ENCODE measurements at regions not wholly inside any gene's neighbourhood (a gene's known extent, or its start where the extent isn't known, plus 50 kb on each side); places are given as distances from the start of the nearest gene placed in this dataset.

GRCh38 chr3:34988296-34988695, 651.0 kb upstream of the ARPP21 start:
- H3K27ac ChIP-seq, result no peak overlapping the region
- H3K27me3 ChIP-seq (replicated peaks), result no peaks in the 10 kb centered on the region
- H3K4me1 ChIP-seq (replicated peaks), result no peaks in the 10 kb centered on the region
- no peak overlapping the region for H3K4me3 ChIP-seq
- H3K36me3 ChIP-seq, result no peaks in the 10 kb centered on the region
- no peaks in the 10 kb centered on the region for H3K9me3 ChIP-seq (replicated peaks)
- no peak for DNase-seq (ENCODE audit: low read depth in 1 of 2, low spot score in 2 of 2)

- H3K4me1 ChIP-seq (replicated peaks), result no peaks in the 10 kb centered on the region
- no peaks in the 10 kb centered on the region for H3K27me3 ChIP-seq (replicated peaks)
- no peak for DNase-seq (ENCODE audit: low read depth in 1 of 2, low spot score in 2 of 2)
- H3K4me3 ChIP-seq, result no peak overlapping the region
- H3K9me3 ChIP-seq (replicated peaks), result no peaks in the 10 kb centered on the region
- no peaks in the 10 kb centered on the region for H3K36me3 ChIP-seq
- no peak overlapping the region for H3K27ac ChIP-seq
These were observed 643.4 kb upstream of the ARPP21 start for GRCh38 chr3:34995796-34996430.

DNA sequence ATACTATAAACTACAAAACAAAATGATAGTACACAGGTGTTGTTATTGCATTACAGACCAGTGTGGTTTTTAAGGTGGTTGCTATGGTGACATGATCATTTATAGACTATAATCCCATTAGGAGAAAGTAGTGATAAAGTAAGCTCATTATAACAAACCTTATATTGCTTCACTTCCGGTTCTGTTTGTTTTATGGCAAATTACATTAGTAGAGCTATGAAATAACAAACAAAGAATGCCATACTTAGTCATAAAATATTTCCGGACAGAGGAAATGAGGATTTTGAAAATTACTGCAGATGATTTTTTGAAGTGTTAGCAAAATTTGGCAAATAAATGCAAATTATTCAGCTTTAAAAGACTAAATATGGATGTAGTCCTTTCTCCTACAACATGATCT, 640.4 kb upstream of the ARPP21 start:
- no peaks in the 10 kb centered on the region for H3K9me3 ChIP-seq (replicated peaks)
- H3K27ac ChIP-seq, result no peak overlapping the region
- no peak overlapping the region for H3K4me3 ChIP-seq
- no peaks in the 10 kb centered on the region for H3K27me3 ChIP-seq (replicated peaks)
- DNase-seq (ENCODE audit: low read depth in 1 of 2, low spot score in 2 of 2), result no peak
- H3K36me3 ChIP-seq, result no peaks in the 10 kb centered on the region
- no peaks in the 10 kb centered on the region for H3K4me1 ChIP-seq (replicated peaks)

GRCh38 chr3:35012214-35012613, 627.1 kb upstream of the ARPP21 start:
- no peaks in the 10 kb centered on the region for H3K9me3 ChIP-seq (replicated peaks)
- DNase-seq (ENCODE audit: low read depth in 1 of 2, low spot score in 2 of 2), result no peak
- no peak overlapping the region for H3K4me3 ChIP-seq
- H3K27ac ChIP-seq, result no peak overlapping the region
- no peaks in the 10 kb centered on the region for H3K4me1 ChIP-seq (replicated peaks)
- no peaks in the 10 kb centered on the region for H3K27me3 ChIP-seq (replicated peaks)
- no peaks in the 10 kb centered on the region for H3K36me3 ChIP-seq

GRCh38 chr3:35028157-35028556, 611.2 kb upstream of the ARPP21 start:
- DNase-seq (ENCODE audit: low read depth in 1 of 2, low spot score in 2 of 2), result no peak
- no peaks in the 10 kb centered on the region for H3K4me1 ChIP-seq (replicated peaks)
- H3K9me3 ChIP-seq (replicated peaks), result no peaks in the 10 kb centered on the region; the same call in 1 of the 2 replicates
- H3K27me3 ChIP-seq (replicated peaks), result no peaks in the 10 kb centered on the region
- H3K27ac ChIP-seq, result no peak overlapping the region
- no peak overlapping the region for H3K4me3 ChIP-seq
- no peaks in the 10 kb centered on the region for H3K36me3 ChIP-seq

- H3K27me3 ChIP-seq (replicated peaks), result no peaks in the 10 kb centered on the region
- H3K4me1 ChIP-seq (replicated peaks), result no peaks in the 10 kb centered on the region
- no peak overlapping the region for H3K4me3 ChIP-seq
- H3K9me3 ChIP-seq (replicated peaks), result no peaks in the 10 kb centered on the region
- DNase-seq (ENCODE audit: low read depth in 1 of 2, low spot score in 2 of 2), result no peak
- H3K27ac ChIP-seq, result no peak overlapping the region
- H3K36me3 ChIP-seq, result no peaks in the 10 kb centered on the region
These were observed 596.9 kb upstream of the ARPP21 start for GRCh38 chr3:35042210-35042991.

DNA sequence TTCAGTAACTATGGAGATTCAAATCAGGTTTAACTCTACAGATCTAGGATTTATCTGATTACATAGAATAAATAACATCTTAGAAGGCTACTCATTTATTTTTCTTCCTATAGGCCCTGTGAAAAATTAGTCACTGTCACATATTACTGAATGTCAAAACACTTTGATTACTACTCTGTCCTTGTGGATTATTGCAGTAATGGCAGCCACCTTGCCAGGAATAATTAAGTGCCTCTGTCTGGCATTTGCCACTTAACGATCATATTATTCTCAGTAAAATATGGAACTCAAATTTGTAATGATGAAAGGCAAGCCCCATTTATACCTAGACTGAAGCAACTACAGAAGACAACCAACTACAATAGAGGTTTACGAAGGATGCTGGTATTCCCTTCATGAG, 596.3 kb upstream of the ARPP21 start:
- Histone ChIP-seq H3K9me3 (replicated peaks) (no peaks in the 10 kb centered on the region), H3K36me3 (no peaks in the 10 kb centered on the region), H3K4me1 (replicated peaks) (no peaks in the 10 kb centered on the region), H3K4me3 (no peak overlapping the region), H3K27me3 (replicated peaks) (no peaks in the 10 kb centered on the region), H3K27ac (no peak overlapping the region)
- DNase-seq (ENCODE audit: low read depth in 1 of 2, low spot score in 2 of 2), result no peak

DNA sequence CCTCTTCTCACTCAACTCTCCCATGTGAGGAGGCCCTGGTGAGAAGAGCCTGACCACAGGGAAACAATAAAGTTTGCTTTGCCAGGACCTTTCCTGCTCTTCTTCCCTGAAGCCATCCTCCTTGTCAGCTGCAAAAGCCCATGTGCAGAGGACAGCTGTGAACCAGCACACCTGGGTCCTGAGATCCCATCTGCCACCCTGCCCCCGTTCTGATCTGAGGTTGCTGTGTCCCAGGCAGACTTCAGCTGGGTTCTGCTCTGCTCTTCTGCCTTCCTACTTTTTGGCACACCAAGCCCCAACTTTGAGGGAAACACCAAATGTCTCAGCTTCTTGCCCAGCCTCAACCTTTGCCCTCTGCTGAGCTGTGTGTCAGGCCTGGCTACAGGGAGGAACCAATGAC, 595.1 kb upstream of the ARPP21 start:
- no peak for DNase-seq (ENCODE audit: low read depth in 1 of 2, low spot score in 2 of 2)
- Histone ChIP-seq H3K27ac (no peak overlapping the region), H3K36me3 (no peaks in the 10 kb centered on the region), H3K27me3 (replicated peaks) (no peaks in the 10 kb centered on the region), H3K9me3 (replicated peaks) (no peaks in the 10 kb centered on the region), H3K4me3 (no peak overlapping the region), H3K4me1 (replicated peaks) (no peaks in the 10 kb centered on the region)

DNA sequence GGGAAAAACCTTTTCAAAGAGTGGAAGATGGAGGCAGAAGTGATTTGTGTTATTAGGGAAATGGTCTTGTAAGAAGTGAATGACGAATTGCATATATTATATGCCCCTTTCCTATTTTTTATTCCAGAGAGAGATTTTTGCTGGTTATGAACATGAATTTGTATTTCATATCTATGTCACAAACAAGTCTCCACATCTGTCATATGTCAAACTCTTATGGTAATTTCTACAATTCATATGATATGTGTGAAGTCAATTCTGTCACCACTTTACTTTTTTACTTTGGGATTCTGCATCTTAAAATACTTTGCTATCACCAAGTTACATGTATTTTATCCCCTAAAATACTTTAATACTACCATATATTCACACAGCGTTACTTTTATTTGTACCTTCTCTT, 594.2 kb upstream of the ARPP21 start:
- no peaks in the 10 kb centered on the region for H3K9me3 ChIP-seq (replicated peaks)
- no peaks in the 10 kb centered on the region for H3K36me3 ChIP-seq
- no peak overlapping the region for H3K4me3 ChIP-seq
- H3K4me1 ChIP-seq (replicated peaks), result no peaks in the 10 kb centered on the region
- no peak overlapping the region for H3K27ac ChIP-seq
- no peak for DNase-seq (ENCODE audit: low read depth in 1 of 2, low spot score in 2 of 2)
- no peaks in the 10 kb centered on the region for H3K27me3 ChIP-seq (replicated peaks)

DNA sequence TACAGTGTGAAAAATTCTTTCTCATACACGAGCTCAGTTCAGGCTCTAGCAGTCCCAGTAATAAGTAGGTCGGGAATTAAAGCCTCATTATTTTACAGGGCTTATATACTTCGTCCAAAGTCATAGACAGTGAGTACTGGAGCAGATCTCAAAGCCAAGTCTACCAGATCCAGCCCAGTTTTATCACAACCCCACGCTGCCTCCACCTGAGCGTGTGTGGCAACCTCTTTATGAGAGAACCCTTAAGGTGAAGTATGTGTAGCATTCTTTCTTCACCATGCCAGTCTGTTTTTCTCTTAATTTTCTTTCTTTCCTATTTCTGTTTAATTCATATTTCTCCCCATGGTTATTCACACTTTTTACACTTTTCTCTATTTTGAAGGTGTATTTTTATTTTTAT, 574.6 kb upstream of the ARPP21 start:
- Histone ChIP-seq H3K4me3 (no peak overlapping the region), H3K27ac (no peak overlapping the region), H3K4me1 (replicated peaks) (no peaks in the 10 kb centered on the region), H3K36me3 (no peaks in the 10 kb centered on the region), H3K9me3 (replicated peaks) (no peaks in the 10 kb centered on the region), H3K27me3 (replicated peaks) (no peaks in the 10 kb centered on the region)
- DNase-seq (ENCODE audit: low read depth in 1 of 2, low spot score in 2 of 2), result no peak

DNA sequence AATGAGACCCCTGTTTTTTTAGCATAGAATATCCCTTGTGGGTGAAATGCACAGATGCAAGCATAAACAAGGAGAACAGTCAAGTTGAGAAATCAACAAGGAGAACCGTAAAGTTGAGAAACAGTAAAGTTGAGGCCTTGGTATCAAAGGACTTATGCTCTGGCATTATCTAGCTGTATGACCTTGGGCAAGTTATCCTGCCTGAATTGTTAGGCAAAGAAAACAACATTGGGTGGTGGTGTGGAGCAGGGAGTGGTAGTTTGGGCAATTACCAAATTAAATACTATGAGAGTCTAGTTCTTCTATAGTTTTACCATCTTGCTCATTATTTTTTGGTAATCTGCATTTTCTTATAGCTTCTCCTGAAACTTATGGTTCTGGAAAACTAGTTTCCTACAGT, 573.4 kb upstream of the ARPP21 start:
- H3K27ac ChIP-seq, result no peak overlapping the region
- H3K9me3 ChIP-seq (replicated peaks), result no peaks in the 10 kb centered on the region
- H3K27me3 ChIP-seq (replicated peaks), result no peaks in the 10 kb centered on the region
- H3K36me3 ChIP-seq, result no peaks in the 10 kb centered on the region
- H3K4me3 ChIP-seq, result no peak overlapping the region
- DNase-seq (ENCODE audit: low read depth in 1 of 2, low spot score in 2 of 2), result no peak
- no peaks in the 10 kb centered on the region for H3K4me1 ChIP-seq (replicated peaks)

DNA sequence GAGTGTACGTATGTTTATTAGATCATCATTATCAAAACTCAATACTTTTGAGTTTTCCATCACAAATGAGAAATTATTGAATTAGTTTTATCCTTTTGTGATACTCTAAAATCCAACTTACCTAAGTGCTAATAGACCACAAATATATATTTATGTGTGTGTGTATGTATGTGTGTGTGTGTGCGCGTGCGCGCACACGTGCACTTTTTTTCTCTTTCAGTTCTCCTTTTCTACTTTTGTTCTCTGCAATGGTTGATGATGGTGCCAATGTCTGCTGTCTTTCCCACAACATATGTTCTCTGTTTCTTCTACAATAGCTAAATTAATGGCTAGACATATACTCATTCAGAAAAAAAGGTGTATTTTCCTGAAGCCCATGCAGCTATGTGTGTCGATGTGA, 571.6 kb upstream of the ARPP21 start:
- Histone ChIP-seq H3K27ac (no peak overlapping the region), H3K4me3 (no peak overlapping the region), H3K27me3 (replicated peaks) (no peaks in the 10 kb centered on the region), H3K9me3 (replicated peaks) (no peaks in the 10 kb centered on the region), H3K36me3 (no peaks in the 10 kb centered on the region), H3K4me1 (replicated peaks) (no peaks in the 10 kb centered on the region)
- DNase-seq (ENCODE audit: low read depth in 1 of 2, low spot score in 2 of 2), result no peak

DNA sequence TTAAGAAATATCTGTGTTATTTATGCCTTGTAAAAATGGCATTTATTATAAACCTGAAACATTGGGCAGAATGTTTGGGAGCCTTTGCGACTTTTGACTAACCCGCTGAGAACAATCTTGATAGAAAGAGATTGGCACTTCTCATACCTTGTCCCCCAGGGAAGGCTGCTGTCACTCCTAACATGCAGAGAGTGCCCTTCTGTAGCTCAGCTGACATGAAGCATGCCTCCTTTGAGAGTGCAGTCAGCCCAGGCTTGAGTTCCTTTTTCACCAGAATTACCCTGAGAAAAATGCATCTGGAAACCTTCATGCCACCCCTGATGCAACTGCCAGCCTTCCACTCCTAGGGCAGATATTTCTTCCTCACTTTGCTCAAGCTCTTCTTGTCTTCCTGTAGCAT, 569.2 kb upstream of the ARPP21 start:
- Histone ChIP-seq H3K36me3 (no peaks in the 10 kb centered on the region), H3K4me3 (no peak overlapping the region)

DNA sequence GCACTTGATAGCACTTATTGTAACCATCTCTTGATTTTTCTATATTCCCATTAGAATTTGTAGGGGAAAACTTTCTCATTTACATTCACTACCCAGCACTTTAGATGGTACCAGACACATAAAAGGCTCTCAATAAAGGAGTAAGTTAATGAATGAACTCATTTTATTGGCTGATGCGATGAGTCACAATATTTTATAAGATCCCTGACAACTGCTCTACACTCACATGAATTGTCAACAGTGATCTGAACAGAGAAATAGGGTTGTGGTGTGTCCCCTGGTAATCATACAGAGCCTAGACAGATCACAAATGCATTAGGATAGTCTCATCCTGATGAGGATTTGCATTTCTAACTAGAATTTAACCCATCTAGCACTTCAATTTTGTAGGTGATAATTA, 567.6 kb upstream of the ARPP21 start:
- Histone ChIP-seq H3K9me3 (replicated peaks) (no peaks in the 10 kb centered on the region), H3K4me1 (replicated peaks) (no peaks in the 10 kb centered on the region), H3K27me3 (replicated peaks) (no peaks in the 10 kb centered on the region), H3K4me3 (no peak overlapping the region), H3K27ac (no peak overlapping the region), H3K36me3 (no peaks in the 10 kb centered on the region)
- no peak for DNase-seq (ENCODE audit: low read depth in 1 of 2, low spot score in 2 of 2)

More for the DNA sequence above, 569.2 kb upstream of the ARPP21 start:
- no peaks in the 10 kb centered on the region for H3K9me3 ChIP-seq (replicated peaks)
- DNase-seq (ENCODE audit: low read depth in 1 of 2, low spot score in 2 of 2), result no peak
- H3K27ac ChIP-seq, result no peak overlapping the region
- no peaks in the 10 kb centered on the region for H3K27me3 ChIP-seq (replicated peaks)
- H3K4me1 ChIP-seq (replicated peaks), result no peaks in the 10 kb centered on the region

- Histone ChIP-seq H3K4me1 (replicated peaks) (no peaks in the 10 kb centered on the region), H3K4me3 (no peak overlapping the region), H3K27ac (no peak overlapping the region), H3K27me3 (replicated peaks) (no peaks in the 10 kb centered on the region), H3K9me3 (replicated peaks) (no peaks in the 10 kb centered on the region), H3K36me3 (no peaks in the 10 kb centered on the region)
- DNase-seq (ENCODE audit: low read depth in 1 of 2, low spot score in 2 of 2), result no peak
These were observed 560.5 kb upstream of the ARPP21 start for GRCh38 chr3:35078780-35079179.
